HT1080 (cell line): ENCODE measurements at regions not wholly inside any gene's neighbourhood (a gene's known extent, or its start where the extent isn't known, plus 50 kb on each side); places are given as distances from the start of the nearest gene placed in this dataset.

Source experiments
- DNase-seq: peaks from one replicate; pipeline ENCODE4 v3.0.0-alpha.2; 2015; ENCODE audit warnings: low read depth

DNA sequence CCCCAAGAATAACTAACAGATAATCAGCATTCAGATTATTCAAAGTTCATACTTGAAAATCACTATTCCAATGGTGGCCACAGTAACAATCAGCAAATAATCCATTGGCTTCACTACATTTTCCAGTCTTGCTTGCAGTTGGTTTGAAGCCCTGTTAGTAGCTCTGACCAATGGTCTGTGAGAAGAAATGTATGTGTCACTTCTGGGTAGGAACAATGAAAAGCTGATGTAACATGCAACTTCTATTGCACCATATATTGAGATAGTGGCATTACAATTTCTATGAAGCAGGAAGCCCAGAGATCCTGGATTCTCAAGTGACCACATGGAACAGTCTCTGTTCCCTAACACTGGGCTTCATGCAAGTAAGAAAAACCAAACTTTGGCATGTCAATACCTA, 250.9 kb upstream of the DAB1 start:
- DNase-seq = peak; percentile 33

DNA sequence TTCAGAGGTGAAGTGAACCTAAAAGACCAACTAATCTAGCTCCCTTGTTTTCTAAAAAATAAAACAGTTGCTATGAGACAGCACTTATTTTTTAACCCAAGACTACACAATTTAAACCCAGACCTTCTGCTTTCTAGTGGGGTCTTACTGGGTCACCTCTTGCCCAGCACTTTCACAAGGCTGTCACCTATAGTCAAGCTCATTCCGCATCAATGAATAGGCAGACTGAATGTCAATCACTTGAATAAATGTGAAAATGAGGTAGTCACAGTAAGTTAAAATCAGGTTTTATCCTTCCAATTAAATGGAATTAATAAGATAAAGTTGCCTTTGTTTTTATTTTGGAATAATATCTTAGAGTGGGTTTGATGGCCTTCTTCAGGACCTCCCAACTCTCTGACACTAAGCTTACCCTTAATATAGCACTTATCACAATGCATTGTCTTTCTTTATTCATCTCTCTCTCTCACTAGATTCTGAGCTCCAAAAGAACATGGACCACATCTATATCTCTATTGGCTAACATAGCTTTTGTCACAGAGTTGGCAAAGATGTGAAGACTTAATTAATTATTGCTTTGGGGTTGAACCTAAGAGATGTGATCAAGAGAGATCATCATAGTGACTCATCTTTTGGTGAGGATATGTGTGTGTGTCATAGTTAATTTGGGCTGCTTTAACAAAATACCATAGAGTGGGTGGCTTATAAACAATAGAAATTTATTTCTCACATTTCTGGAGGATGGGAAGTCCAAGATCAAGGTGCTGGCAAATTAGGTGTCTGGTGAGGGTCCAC, 248.7 kb upstream of the DAB1 start:
- no peak for DNase-seq

DNA sequence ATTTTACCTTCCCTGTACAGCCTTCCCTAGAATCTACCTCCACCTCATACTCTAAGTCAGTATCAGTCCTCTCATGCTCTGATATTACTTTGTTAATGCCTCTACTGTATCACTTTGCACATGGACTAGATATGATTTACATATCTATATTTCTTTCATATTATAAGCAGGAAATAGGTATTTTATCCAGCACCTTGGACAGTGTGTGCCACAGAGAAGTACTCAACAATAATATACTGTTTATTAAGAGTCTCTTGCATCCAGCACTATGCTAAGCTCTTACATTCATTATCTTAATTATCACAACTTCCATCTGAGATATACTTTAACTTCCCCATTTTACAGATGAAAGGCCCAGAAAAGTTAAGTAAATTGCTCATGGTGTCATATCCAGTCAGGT, 247.9 kb upstream of the DAB1 start:
- DNase-seq = no peak

DNA sequence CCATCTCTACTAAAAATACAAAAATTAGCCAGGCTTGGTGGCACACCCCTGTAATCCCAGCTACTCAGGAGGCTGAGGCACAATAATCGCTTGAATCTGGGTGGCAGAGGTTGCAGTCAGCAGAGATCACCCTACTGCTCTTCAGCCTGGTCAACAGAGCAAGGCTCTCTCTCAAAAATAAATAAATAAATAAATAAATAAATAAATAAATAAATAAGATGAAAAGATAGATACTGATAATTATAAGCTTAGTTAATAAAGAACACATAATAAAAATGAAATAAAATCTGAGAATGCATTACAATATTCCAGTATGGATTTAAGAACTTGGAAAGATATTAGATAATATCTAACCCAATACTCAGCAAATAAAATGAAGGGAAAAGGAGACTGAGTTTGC, 235.9 kb upstream of the DAB1 start:
- no peak for DNase-seq

DNA sequence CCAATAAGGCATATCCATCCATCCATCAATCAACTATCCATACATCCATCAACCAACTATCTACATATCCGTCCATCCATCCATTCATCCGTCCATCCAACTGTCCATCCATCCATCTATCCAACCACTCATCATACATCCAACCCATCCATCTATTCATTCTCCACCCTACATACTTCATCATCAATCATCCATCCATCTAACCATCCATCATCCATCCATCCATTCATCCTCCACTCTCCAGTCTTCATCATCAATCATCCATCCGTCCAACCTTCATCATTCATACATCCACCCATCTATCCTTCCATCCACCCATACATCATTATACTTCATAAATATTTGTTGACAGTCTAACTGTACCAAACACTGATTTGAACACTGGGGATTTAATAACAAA, 231.3 kb upstream of the DAB1 start:
- DNase-seq = no peak

DNA sequence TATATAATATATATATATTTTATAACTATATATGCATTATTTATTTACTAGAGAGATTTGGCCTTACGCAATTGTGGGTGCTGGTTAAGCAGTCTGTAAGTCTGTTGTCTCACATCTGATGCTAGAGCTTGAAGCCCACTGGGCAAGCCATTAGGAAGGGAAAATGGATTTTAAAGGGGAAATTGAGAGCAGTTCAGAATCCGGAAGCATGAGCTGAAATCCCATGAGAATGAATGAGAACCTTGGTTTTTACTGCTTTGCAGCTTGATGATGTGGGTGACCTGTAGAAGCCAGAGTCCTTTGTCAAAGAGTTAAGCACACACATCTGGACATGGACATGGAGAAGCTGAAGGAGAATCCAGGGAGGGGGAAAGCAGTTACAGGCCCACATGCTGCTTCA, 220.8 kb upstream of the DAB1 start:
- no peak for DNase-seq

DNA sequence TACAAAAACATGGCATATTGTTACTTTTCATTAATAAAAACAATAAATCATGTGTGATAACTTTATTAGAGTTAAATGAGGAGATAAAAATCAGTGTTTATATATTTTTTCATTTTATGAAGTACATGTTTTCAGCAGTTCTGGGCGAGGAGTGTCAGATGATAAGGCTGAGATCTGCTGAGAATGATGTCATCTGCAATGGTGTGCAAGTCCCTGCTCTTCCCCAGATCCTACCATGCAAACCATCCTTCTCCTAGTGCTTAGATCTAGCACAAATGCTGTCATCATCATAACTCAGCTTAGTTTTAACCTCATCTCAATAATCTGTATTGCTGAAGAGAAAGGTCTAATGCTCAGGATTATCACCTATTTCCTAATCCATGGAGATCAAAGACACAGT, 214.4 kb upstream of the DAB1 start:
- no peak for DNase-seq

DNA sequence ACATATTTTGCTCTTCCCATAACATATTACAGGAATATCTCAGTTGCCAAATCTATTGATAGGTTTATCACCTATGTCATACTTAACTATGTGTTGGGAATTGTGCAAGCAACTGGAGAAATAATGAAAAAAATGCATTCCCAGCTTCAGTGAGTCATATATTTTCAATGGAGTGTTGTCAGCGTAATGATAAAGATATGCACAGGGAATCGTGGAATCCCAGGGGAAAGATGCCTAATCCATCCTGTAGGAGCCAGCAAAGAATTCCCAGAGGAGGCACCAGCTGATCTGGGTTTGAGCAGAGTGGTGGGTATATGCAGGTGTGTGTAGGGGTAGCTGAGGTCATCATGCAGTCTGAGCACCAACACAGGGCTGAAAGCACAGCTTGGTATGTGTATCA, 213.3 kb upstream of the DAB1 start:
- DNase-seq = peak; percentile 83

DNA sequence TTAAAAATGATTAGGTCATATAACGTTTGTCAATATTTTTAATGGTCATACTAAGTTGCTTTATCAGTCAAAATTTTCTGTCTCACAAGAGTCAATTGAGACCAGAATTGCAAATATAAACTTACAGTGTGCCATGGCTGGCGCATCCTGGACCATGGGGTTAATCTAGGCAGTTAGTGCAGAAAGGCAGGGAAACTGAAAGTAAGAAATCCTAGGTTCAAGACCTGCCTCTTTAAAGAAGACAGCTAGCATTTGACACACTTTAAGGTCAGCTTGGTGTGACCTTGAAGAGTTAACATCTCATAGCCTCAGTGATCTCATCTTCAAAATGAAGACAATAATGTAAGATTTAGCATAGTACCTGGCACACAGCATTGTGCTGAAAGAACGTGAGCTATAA, 210.0 kb upstream of the DAB1 start:
- DNase-seq = no peak

DNA sequence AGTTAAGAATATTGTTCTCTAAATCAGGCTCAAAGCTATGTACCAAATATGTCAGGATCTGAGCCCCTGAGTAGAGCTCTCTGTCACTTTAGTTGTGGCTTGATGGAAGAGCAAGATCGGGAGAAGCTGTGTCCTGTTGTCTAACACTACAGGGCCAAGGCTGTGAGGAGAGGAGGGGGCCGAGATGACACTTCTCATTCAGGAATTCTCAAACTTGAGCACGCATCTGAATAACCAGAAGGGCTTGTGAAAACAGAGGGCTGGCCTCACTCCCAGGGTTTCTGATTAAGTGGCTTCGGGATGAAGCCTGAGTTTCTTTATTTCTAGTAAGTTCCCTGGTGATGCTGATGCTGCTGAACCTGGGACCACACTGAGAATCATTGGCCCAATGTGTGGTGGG, 209.2 kb upstream of the DAB1 start:
- no peak for DNase-seq

DNA sequence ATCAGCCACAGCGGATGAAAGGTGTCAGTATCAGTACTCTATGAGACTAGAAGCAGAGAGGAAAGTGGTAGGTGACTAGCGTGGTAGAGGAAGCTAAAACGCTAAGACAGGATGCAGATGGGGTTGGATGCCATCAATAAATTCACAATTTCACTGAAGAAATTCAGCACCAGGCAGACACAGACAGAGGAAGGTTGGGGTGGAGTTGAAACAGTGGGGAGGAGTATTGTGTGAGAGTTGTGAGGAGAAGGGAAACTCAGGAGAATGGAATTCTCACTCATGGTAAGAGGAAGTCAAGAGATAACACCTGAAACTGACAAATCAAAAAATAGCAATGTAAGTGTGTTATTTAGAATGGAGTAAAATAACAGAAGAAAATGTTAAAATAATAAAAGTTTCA, 208.5 kb upstream of the DAB1 start:
- peak; percentile 74 for DNase-seq

DNA sequence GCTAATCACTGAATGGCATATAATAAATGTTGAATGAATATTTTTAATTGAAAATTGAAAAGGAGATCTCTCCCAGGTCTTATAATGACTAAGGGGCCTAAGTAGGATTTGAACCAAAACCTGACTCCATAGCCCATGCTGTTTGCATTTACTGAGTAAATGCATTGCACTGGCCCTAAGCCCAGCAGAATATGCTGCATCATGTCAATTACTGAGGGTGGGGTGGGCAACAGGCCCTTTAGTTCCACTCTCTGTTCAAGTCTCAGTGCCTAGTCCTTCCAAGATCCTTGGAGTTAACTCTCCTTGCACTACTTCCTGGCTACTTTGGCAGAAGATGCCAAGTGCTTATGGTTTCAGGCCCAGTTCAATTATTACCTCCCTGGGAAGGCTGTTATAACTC, 203.8 kb upstream of the DAB1 start:
- DNase-seq = no peak

DNA sequence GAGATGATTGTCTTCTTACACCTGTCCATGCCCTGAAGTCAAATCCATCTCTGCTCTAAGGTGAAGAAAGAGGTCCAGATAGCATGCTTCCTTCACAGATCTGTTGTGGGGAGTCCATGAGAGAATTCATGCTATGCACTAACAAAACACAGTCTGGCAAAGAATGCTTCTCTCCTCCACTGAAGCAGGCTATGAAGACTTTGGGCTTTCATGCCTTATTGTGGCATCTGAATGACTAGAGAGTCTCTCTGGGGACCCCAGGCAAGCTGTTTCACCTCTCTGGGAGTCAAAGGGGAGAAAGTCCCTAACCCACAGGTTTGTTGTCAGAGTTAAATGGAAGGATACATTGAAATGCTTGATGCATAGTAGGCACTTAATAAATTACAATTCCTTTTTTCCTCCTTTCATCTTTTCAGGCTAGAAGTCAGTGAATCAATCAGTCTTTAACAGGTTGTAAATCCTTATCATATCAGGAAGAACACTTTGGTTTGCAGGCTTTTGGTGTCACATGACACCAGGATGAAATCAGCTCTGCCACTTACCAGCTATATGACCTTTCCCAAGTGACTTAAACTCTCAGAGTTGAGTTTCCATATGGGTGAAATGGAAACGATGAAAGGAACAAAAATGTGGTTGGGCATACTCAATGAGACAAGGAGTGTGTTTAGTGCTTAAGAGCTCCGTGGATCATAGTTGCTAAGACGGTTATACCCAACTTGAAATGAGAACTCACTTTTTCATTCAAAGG, 200.1 kb upstream of the DAB1 start:
- no peak for DNase-seq

DNA sequence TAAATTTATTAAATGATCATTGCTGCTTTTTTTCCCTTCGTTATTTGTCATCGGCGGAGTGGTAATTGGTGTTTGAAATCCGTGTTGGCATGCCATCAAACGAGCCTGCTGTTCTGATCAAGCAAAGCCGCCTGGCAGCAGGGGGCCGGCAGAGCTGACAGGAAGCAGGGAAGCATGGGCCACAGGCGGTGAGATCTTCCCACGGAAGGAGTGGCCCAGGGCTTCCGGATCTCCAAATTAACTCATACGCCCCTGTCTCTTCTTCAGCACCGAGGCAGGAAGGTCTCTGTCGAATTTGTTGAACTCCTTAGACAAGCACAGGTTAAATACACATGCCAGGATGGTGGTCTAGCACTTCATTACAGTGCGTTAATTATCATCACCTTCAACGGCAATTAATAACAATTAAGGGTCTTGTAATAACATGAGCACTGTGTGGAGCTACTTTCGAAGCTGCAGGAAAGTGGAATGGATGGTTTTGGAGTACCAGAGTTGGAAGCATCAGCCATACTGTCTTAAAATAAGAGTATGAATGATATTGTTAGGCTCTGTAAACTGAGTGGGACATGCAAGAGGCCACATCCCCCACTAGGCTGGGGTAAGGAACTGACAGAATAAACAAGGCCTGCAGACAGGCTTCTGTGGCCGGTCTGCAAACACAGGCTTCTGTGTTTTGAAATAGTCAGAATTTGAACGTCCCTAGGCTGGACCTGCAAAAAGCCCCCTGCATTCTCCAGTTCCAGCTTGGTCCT, 199.4 kb upstream of the DAB1 start:
- DNase-seq = peak; percentile 78

DNA sequence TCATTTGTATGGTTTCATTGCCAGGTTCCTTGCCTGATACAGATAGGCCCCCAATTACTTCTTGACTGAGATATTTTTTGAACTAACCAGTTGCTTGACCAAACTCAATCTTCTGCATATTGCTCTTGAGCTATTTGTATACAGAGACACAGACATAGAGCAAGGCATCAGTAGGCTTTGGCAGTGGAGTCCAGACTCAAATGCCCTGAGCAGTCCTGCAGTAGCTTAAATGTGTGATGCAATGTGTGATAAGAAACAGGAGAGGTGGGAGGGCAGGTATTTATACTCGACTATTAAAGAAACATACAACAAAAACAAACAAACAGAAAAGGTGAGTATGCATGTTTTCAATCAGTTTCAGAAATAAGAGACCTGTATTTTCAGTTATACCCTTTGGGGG, 197.9 kb upstream of the DAB1 start:
- no peak for DNase-seq

DNA sequence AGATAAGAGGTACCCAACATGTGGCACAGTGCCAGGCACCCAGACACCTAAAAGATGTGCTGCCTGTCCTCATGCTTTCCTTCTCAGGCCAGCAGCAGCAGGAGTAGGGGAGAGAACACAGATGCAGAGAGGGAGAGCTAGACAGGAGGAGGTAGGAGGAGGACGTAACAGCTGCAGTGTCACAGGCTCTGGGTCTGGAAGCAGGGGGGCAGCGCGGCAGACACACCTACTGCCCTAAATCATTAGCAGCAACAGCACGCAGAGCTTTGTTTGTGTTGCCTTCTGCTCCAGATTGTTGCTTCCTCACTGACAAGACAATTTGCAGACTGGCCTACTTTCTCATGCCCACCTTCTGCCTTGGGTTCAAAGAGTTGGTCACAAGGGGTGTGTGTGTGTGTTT, 196.7 kb upstream of the DAB1 start:
- DNase-seq = no peak

DNA sequence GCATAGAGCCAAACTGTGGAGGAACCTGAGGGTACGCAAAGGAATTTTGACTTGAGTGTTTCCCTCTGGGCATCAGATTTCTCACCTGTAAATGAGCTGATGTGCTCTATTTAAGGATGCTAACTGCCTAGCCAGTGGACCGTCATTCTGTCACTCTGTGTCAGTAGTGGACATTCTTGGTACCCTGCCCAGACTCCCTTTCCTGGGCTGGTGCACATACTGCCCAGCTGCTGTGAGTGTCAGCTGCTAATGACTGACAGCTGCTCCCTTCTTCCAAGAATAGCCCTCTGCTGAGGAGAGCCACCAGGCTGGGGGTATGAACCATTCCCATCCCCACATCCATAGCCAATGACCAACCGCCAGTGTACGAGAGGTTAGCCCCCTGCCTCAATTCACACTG, 193.1 kb upstream of the DAB1 start:
- no peak for DNase-seq

DNA sequence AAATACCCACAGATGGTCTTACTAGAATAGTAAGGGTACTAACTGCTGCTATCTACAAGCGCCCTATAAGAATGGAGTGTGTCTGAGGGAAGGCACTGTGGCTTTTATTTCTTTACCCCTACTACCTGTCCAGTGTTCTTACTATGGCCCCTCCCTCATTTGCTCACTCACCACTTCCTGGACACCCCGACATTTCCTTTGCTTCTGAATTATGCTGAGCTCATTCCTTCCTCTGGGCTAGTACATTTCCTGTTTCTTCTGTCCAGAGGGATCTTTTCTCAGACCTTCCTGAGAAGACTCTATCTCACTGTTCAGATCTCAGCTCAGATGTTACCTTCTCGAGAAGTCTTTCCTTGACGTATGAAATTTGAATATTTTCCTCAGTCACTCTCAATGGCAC, 192.1 kb upstream of the DAB1 start:
- DNase-seq = peak; percentile 60

DNA sequence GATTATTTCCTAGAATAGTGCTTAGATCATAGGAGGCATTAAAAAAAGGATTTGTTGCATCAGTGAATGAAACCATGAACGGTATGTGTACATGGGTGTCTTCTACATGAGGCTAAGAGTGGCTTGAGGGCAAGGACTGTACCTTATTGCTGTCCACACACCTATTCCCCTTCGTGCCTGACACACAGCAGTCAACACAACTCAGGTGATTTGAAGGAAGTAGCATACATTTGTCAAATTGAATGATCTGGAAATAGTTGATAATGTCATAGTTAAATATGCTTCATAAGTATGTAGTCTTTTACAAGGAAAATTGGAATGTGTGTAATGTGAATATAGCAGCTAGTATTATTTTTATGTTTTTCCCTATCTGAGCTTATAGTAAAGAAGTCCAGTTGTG, 189.0 kb upstream of the DAB1 start:
- no peak for DNase-seq

DNA sequence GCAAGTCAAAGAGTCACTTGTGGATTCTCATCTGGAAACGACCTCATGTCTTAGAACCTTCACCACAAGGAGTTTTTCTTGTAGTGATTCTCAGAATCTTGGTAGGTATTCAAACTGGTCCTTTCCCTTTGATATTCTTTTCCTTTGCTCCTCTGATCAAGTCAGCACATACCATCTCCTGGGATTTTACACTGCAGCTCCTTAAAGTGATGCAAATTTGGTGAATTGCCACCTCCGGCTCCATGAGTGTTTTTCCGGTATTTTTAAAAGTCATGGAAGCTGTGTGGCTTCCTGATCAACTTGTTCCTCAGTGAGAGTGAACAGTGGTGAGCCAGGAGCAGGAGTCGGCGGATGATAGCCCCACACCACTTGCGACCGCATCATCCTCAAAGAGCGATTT, 182.1 kb upstream of the DAB1 start:
- no peak for DNase-seq

DNA sequence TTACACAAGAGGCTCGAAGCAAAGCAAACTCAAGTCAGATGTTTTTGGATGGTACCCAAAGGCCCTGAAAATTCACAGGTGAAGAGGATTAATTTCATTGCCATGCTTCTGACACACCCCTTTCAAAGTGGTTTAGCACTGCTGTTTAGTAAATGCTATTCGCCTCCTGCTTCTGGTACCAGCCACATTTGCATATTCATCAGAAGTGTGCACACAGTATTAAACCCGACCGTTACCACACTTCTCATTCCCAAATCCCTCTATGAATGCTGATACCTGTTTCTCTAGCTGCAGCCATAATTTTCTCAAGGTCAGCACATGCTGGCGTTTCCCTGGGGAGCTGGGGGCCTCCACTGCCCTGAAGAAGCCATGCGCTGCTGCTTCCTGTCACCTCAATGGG, 179.8 kb upstream of the DAB1 start:
- no peak for DNase-seq

DNA sequence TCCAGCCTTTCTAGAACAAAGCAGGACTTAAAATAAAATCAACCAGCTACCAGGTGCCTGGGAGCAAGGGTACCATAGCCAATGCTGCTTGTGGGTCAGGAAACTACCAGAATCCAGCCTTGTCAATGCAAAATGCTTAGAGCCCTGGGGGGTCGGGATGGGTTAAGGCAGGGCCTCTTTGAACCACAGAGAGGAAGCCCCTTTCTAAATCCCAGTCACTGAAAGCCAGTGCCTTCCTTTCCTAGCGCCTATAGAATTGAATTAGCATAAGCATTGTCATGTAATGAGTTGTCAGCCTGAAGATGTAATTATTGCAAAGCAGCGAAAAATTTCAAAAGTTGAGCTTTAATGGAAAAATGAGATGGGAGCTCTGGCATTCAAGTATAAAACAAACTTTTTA, 176.6 kb upstream of the DAB1 start:
- DNase-seq = no peak
